Activated T-helper 1 cell treated with Interleukin-2 at 50 U/mL for 16 hours (primary cell): ENCODE measurements at regions not wholly inside any gene's neighbourhood (a gene's known extent, or its start where the extent isn't known, plus 50 kb on each side); places are given as distances from the start of the nearest gene placed in this dataset.
A peak's percentile ranks its signal among the peaks of the same experiment; 100 is the strongest.

Source experiments
- DNase-seq: peaks from one replicate; pipeline ENCODE4 v3.0.0-alpha.2; 2020; ENCODE audit warnings: low read depth

DNA sequence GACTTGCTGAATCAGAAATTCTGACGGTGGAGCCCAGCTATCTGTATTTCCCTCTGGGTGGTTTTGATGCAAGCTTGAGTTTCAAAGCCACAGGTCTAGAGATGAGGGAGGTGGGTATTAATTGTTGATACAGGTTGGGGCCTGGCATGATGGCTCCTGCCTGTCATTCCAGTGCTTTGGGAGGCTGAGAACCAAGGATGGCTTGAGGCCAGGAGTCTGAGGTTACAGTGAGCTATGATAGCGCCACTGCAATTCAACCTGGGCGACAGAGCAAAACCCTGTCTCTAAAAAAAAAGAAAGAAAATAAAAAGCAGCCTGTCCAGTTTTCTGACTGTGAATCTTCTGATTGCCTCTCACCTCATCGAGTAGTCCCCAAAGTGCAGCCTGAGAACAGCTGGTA, 184.8 kb upstream of the SASH1 start:
- no peak for DNase-seq

DNA sequence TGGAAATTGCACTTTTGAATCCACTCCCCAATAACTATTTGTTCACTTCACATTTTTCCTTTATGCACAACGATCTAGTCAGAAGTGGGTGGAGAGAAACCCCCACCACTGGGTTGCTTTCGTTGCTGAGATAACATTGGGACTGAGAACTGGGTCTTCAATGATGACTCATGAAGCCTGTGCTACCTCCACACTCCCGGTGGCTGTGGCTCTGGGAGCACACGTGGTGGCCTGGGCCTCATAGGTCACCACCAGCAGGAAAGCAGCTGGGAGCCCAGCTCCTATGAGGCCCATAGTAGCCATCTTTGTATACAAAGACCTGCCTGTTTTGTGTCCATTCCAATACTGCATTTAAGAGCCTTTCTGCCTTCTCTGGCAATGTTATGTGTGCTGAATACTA, 178.0 kb upstream of the SASH1 start:
- DNase-seq: no peak

DNA sequence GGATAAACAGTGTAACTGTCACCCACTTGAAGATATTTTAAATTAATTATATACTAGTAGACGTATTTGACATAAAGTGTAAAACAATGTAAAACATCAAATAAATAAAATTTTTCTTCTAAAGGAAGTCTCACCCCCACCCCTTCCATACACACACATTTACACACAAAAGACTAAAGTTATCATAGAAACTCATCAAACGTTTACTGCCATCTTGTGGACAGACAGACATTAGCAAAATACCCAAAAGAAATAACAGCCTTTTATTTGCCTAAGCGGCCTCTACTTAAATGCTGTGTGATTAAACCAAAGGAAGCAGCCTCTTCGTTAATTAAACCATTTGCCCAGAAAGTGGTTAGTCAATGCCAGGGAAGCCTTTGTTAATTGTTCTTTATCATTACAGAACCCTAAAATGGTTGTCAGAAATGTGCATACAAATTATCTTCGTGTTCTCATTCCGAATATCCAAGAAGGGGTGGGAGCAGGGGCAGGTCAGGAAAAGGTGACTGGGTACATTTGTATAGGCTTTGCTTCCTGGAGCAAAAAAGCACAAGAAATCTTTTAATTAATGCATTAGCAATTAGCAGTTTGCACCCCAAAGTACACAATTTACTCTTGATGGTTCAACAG, 176.2 kb upstream of the SASH1 start:
- no peak for DNase-seq

DNA sequence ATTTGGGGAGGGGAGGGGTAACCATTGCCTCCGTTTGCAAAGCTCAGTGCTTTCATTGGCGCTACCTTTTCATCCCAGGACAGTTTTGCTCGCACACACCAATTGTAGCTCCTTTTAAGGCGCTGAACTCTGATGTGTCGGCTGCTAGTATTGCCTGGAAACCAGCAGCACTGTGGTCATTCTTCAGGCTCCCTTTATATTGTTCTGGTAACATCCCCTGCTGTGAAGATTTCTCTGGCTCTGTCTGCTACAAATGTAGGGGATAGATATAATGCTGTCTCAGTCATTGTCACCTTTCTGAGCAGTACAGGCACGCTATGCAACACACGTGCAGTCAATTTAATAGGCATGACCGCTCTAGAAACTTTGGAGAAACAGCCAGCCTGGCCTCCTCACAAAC, 172.9 kb upstream of the SASH1 start:
- no peak for DNase-seq

DNA sequence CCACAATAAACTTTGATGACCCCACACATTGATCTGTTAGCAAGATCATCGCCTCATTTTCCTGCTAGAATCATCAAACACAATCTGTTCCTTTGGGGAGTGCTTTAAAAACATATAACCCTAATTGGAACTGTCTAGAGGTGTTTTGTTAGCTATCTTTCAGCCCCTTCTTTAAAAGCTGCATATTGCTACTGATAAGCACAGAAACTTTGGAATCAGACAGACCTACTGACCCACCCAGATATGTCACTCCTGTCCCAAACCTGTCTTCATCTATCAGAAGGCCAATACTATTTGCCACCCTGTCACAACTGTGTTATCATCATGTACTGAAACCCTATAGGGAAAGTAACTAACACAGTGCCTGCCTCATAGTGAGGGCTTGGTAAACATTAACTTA, 172.4 kb upstream of the SASH1 start:
- DNase-seq: no peak

DNA sequence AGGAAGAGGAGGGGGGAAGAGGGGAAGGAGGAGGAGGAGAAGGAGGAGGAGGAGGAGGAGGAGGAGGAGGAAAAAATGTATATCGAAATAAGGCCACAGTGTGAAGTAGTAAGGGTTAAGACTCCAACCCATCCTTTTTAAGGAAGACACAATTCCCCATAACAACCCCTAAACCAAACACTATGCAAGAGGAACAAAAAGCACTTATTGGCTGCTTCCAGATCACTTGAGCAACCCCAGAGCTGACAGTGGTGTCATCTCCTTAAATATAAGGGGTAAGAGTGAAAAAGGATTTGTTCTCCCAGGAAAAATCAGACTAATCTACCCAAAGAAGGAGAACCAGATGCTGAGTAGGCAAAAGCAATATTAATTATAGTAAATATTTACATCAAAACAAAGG, 169.1 kb upstream of the SASH1 start:
- DNase-seq: no peak

DNA sequence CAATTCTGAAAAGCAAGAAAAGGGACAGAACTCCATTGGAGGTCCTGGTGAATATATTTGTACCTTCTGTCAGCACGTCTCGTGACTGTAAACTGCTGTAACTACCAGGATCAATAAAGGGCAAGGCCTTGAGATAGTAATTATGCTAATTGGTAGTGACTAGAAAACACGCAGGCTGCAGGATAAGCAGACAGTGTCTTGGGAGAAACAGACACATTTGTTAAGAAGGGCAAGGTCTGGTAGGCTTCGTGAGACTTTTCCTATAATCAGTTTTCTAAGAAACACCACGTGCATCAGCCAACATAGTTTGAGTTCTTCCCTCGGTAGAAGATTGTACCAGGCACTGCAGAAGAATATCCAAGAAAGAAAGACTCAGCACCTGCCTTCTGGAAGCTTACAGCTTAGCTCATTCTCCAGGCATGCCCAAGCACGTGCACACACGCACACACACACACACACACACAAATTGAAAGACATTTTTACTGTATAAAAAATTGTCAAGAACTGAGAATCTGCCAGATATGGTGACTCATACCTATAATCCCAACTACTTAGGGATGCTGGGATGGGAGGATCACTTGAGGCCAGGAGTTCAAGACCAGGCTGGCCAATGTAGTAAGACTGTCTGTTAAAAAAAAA, 167.0 kb upstream of the SASH1 start:
- no peak for DNase-seq

DNA sequence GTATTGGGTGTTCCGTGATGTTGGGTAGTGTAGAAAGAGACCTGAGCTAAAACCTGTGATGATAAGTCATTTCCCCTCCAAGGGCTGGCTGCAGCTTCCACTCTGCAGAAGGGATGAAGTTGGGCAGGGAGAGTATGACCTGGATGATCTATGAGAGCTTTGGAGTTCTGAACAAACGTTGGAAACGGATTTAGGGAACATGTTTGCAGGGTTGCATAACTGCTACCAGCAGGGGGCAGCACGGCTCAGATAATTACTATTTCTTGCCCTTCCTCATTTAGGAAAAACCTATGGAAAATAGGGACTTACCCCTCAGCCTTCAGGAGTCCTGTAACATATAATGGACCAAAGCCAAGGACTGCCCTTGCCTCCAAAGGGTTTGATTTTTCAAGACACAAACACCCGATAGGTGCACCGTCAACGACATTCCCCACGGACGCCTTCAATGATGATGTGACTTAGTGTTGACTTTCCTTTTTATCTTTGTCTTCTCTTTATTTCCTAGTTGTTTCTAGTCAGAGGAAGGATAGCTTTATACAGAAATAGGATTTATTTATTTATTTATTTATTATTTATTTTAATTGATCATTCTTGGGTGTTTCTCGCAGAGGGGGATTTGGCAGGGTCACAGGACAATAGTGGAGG, 164.9 kb upstream of the SASH1 start:
- no peak for DNase-seq

DNA sequence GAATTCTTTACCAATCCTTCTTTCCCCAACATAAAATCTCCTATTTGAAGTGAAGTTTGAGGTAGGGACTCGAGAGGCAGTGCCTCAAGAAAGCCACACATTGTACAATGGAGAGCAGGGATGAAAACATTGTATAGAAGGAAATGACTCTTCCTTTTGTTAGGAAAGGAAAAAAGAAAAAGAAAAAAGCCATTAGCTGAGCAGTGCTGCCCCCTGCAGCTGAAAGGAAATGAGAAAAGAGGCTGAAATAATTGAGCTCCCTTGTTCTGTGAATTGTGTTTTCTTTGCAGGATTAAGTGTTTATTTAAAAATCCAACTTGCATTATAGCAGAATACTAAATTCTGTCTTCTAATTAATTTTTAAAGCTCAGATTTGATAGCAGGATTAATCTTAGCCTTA, 162.9 kb upstream of the SASH1 start:
- no peak for DNase-seq

DNA sequence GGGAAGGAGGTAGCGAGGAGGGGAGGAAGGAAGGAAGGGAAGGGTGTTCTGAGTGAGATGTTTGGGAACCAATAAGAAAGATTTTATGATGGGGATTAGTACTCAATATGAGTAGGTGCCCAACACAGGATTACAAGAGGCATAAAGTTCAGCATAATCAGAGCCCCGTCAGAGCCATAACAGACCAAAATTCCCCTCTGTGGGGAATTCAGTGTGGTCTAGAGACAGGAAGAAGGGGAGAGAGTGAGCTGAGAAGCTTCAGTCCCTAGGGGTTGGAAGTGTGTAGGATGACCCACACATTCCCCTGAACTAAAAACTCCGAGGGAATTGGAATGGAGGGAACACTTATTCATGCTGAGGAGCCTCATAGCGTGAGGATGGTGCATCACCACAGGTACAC, 160.3 kb upstream of the SASH1 start:
- no peak for DNase-seq

DNA sequence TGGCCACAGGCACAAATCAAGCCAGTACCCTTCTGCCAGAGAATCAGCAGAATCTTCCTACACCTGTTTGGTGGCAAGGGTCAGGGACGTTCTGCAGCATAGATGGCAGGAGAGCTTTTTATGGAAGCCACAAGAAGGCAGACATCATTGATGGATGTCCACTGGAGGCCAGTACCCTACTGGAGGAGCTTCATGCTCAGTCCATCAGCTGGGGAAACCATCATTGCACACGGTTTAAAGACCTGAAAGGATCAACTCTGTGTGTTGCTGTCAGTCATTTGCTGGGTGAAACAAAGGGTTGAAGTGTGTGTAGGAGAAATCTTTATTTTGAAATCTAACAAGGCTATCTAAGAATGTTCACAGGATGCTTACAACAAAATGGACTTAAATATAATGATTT, 158.9 kb upstream of the SASH1 start:
- no peak for DNase-seq

DNA sequence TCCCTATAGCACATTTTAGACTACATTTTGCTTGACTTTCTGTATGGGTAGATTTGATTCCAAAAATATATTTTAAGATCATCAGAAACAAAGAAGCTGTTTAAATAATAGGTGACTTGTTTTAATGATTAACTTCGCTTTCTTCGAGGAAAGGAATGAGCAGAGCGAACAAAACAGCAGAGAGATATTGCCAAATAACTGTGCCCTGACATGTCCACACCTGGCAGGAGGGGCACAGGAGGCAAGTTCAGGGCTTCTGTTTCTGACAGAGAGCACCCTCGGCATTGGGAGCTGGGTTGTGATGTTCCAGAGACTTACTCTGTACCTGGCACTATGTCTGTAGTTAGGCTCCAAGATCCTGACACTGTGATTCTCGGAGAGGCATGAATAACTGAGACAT, 155.7 kb upstream of the SASH1 start:
- DNase-seq: no peak

DNA sequence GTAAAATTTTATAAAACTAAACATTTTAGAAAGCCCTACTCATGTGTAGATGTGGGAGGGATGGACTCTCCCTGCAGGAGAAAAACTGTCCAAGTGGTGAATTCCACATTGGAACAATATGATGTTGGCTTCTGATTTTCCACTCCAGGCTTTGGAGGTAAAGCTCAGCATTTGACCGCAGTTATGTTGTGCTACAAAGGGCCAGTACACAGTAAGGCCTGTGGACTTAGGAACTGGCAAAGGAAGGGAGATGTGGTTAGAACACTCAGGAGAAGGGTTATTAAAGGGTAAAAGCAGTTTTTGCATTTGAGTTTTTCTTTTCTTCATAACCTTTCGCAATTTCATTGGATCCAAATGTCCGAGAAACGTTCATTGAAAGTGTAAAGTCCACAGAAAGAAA, 150.3 kb upstream of the SASH1 start:
- DNase-seq: no peak

DNA sequence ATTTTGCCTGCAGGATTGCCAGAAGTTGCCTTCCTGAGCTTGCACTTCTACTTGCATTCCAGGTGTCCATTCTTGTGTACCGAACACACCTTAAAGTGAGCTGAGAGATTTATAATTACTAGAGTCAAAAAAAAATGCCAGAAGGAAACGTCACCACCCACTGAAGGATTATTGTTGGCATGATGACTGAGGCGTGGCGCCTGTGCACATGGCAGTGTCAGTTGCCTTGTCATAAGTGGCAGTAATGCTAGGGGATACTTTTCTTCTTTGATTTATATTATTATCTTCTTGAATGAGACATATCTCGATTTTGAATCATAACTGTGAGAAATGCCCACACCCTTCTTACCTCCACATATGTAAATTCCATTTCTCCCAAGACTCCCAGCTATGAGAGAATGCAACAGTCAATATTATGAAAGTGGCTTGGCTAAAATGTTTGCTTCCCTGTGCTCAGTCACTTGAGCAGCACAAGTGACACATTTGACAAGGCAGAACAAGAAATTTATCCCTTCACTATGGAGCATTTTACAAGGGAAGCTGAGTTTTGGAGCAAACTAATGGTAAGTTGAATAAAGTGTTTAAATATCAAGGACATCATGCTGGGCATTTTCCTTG, 149.5 kb upstream of the SASH1 start:
- DNase-seq: no peak

DNA sequence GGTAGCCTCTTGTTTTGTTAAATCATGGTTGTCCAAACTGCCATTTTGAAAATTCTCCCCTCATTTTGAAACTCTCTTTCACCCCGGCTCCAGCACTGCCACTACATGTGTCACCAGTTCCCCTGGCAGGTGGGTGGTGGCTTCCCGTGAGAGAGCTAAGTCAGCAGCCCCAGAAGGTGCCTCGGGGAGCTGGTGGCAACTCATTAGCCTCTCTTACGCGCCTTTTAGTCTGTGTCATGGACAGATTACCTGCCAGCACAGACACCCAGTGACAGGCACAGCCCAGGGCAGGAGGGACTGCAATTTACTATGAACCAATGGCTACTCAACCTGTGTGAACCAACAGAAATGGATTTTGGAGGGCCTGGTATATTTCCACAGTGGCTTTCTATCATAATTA, 147.1 kb upstream of the SASH1 start:
- DNase-seq: no peak

DNA sequence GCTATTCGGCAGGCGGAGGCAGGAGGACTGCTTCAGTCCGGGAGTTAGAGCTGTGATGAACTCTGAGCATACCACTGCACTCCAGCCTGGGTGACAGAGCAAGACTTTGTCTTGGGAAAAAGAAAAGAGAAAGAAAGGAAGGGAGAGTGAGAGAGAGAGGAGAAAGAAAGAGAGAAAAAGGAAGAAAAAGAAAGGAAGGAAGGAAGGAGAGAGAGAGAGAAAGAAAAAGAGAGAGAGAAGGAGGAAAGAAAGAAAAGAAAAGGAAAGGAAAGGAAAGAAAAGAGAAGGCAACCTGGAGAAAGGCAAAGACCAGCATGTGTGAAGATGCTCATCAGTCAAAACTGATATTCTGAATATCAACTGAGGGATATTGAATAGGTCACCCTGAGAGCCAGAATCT, 143.1 kb upstream of the SASH1 start:
- no peak for DNase-seq

DNA sequence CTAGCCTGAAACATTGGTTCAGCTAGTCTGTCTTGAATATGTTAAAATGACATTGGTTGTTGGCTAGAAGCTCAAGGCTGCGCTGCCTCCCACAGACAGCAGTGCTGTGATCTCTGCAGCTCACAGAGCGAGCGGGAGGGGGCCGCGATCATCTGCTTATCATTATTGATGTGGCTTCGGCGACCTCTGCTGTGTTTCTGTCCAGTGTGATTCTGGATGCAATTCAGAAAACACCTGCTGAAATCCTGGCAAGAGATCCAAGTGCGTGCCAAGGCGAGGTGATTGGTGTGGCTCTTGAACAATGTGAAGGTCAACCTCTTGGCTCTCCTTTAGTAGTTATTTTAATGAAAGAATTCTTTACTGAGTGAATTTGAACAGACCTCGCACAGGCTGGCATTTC, 142.3 kb upstream of the SASH1 start:
- DNase-seq: no peak

DNA sequence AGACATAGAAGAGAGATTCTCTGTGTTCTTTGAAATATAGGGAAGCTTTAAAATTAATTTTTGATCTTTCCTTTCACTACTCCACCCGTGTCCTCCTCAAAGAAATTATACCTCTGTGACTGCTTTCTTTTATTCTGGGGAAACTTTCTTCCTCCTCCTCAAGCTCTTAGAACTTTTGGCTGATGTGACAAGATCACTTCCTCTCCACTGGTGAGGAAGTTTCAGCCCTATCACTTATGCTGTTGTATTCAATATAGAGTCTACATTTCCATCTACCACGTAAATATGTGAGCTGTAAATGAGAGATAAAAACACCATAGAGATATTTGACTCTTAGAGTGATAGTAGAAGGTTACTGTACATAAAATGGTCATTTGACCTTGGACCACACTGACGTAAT, 141.9 kb upstream of the SASH1 start:
- DNase-seq: no peak

DNA sequence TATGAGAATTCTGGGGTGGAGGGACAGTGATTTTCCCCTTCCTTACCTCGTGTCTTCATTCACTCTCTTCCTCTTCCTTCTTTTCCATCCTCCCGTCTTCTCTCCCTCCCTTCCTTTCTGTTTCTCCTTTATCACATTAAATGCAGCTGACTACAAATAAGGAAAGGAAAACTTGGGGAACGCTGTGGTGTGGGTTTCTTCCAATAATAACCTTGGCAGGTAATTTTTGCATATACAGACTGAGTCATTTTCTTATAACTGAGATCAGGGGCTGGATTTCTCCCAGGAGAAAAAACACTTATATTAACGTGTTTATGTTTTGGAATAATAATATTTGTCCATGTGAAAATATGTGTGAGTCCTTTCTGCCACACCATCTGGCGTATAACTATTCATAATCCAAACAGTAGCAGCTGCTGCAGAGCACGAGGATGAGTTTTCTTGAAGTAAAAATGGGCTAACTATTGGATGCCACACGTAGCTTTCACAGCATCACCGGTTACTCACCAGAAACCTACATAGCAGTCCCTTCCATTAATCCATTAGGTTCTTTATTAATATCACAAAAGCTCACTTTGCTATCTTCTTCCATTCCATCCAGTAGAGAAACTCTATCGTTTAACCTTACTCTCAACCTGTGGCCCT, 139.2 kb upstream of the SASH1 start:
- DNase-seq: no peak

DNA sequence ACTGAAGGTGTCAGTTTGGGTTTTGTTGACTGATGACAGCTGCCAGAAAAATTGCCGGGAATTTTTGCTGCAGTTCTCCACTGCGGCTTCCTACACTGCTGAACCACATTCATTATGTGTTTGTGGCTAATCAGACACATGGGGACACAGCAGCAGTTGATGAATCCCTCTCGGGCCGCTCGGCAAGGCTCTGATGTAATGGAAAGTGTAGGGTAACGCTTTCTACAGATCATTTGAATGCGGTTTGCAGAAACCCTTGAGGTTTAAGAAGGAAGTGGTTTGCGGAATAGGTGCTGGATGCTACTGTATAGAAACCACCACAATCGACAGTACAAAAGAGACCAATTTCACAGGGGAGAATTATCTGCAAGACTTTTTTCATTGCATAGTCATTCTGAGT, 138.7 kb upstream of the SASH1 start:
- peak; percentile 5 for DNase-seq

DNA sequence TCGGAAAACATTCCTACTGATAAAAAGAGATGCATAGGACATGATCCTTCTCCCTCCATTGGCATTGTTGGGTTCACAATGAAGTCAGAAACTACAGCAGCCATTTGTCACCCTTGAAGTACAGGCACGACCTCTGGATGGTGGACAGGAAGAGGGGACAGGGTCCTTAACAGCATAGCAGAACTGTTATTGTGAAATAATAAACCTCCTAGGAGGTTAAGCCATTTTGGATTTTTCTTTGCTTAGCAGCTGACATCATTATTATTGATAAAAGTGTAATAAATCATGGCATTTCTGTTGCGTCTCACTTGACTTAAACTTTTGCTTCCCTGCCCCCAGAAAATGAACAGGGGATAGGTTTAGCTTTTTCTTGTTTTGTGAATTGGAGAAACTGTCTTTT, 134.3 kb upstream of the SASH1 start:
- DNase-seq: no peak

DNA sequence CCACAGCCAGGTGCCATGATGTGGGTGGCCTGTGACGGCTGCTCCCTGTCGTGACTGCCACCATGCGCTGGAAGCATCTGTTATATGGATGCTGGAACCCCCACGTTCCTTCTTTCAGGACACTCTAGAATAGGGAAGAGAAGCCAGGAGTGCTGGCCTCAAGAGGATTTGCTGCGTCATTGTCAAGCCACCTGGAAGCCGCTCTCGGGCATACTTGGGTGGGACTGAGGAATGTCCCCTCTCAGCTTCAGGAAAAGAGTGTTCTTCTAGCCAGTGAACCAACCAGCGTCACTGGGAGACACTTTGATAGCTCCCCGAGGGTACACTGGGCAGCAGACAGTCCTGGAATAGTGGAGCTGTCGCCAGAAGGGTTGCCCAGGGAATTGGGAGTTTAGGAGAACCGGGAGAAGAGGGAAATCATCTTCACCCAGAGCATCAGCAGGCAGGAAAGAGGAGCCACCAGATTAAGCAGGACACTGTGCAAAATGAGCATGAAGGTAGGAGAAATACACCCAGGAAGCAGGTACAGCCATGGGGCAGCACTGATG, 130.8 kb upstream of the SASH1 start:
- DNase-seq: no peak

DNA sequence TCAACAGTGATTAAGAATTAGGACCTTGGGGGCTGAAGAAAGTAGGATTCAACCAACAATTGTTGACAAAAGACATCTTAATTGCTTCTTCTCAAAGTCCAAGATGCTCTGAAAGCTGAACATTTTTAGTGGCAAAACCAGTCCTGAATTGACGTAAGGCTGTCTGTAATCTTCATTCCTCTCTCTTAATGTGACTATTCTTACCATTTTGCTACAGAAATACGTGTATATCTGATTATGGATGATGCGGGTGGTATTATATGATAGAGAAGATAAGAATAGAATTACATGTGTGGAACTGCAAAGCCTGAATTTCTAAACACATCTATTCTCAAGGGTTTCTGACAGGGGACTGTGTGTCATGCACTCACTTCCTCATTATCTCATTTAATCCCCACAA, 130.3 kb upstream of the SASH1 start:
- no peak for DNase-seq
